ENCODE measurements at regions not wholly inside any gene's neighbourhood (a gene's known extent, or its start where the extent isn't known, plus 50 kb on each side); places are given as distances from the start of the nearest gene placed in this dataset.

DNA sequence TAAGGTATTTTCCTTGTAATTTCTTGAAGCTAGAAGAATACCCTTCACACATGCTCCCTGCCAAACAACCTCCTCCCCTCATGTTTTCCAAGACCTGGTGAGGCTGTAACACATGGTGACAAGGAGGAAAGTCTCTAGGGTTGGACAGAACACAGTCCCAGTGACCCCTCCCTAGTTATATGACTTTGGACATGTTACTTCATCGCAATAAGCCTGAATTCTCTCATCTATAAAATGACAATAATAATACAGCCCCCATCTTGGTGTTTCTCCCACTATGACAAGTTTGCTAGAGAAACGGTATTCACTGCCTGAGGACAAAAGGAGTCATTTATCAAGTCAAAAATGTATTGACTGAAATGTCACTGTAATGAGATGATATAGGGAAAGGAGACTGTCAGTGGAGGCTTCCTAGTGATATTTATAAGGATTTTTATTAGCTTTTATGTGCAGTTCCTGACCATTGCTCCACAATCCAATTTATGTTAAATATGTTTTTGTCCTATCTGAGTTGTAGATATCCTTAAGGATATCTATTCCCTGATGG is 464.4 kb downstream of the SUCLG1 start:
- 9% methylated on average over 2 of the region's 2 CpGs for WGBS (ENCODE audit: missing lambda C conversion rate)
- ChIA-PET POLR2A (no interaction called here), CTCF (no interaction called here)
- Histone ChIP-seq H3K4me1 (no peaks in the 10 kb centered on the region), H3K9me3 (peaks cover 2% of the 10 kb centered on the region; the same call in 1 of the 3 replicates), H3K4me3 (no peak overlapping the region), H3K4me2 (no peak overlapping the region), H3K27ac (no peak overlapping the region)
- ATAC-seq = no peak
- no peak for TF ChIP-seq SREBF2 (IDR thresholded peaks at IDR 0.05)
- no peak for TF ChIP-seq E2F6 (IDR thresholded peaks at IDR 0.05; ENCODE audit: borderline replicate concordance, low read depth)
- TF ChIP-seq NFE2L2 (conservative IDR thresholded peaks at IDR 0.05; ENCODE audit: low read length) = no peak
- no peak for TF ChIP-seq HOXA7 (CRISPR knock-in tag; IDR thresholded peaks at IDR 0.05)
- no peak for TF ChIP-seq EHMT2 (IDR thresholded peaks at IDR 0.05; ENCODE audit: low read depth)
- TF ChIP-seq ZC3H11A (IDR thresholded peaks at IDR 0.05) = no peak
- no peak for TF ChIP-seq CEBPB (IDR thresholded peaks at IDR 0.05)
- no peak for TF ChIP-seq KDM5A (IDR thresholded peaks at IDR 0.05)
- TF ChIP-seq TFCP2L1 (CRISPR knock-in tag; IDR thresholded peaks at IDR 0.05) = no peak
- no peak for TF ChIP-seq POLR2A (IDR thresholded peaks at IDR 0.05; ENCODE audit: low read length)
- no peak for FAIRE-seq
- DNase-seq (ENCODE audit: low read depth in 1 of 2, low spot score in 1 of 2) = no peak

- peaks cover 2% of the 10 kb centered on the region; the same call in 1 of the 3 replicates for H3K9me3 ChIP-seq
- TF ChIP-seq NPAS2 (CRISPR knock-in tag; IDR thresholded peaks at IDR 0.05; ENCODE audit: borderline replicate concordance) = no peak
- no peak for TF ChIP-seq NR3C1 (IDR thresholded peaks at IDR 0.05)
- TF ChIP-seq, protein P1, sequence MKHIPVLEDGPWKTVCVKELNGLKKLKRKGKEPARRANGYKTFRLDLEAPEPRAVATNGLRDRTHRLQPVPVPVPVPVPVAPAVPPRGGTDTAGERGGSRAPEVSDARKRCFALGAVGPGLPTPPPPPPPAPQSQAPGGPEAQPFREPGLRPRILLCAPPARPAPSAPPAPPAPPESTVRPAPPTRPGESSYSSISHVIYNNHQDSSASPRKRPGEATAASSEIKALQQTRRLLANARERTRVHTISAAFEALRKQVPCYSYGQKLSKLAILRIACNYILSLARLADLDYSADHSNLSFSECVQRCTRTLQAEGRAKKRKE (CRISPR knock-in tag; IDR thresholded peaks at IDR 0.05; ENCODE audit: low read depth) = no peak
- TF ChIP-seq MAFK (IDR thresholded peaks at IDR 0.05; ENCODE audit: partially characterized antibody) = no peak
- TF ChIP-seq KDM1A (IDR thresholded peaks at IDR 0.05; ENCODE audit: low read depth) = no peak
- TF ChIP-seq ELK1 (IDR thresholded peaks at IDR 0.05; ENCODE audit: low read depth, low read length) = no peak
- TF ChIP-seq, protein P2, sequence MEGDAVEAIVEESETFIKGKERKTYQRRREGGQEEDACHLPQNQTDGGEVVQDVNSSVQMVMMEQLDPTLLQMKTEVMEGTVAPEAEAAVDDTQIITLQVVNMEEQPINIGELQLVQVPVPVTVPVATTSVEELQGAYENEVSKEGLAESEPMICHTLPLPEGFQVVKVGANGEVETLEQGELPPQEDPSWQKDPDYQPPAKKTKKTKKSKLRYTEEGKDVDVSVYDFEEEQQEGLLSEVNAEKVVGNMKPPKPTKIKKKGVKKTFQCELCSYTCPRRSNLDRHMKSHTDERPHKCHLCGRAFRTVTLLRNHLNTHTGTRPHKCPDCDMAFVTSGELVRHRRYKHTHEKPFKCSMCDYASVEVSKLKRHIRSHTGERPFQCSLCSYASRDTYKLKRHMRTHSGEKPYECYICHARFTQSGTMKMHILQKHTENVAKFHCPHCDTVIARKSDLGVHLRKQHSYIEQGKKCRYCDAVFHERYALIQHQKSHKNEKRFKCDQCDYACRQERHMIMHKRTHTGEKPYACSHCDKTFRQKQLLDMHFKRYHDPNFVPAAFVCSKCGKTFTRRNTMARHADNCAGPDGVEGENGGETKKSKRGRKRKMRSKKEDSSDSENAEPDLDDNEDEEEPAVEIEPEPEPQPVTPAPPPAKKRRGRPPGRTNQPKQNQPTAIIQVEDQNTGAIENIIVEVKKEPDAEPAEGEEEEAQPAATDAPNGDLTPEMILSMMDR (IDR thresholded peaks at IDR 0.05) = no peak
- no peak for TF ChIP-seq HEYL (CRISPR knock-in tag; IDR thresholded peaks at IDR 0.05)
- DNase-seq (ENCODE audit: low read depth in 1 of 2, low spot score in 1 of 2) = no peak
- FAIRE-seq = no peak
- CTCF ChIA-PET = no interaction called here
- H3K4me2 ChIP-seq = no peak overlapping the region
- no peak for ATAC-seq
- POLR2A ChIA-PET = no interaction called here
- WGBS (ENCODE audit: missing lambda C conversion rate) = 0% methylated on average over 1 of the region's 1 CpG
- no peaks in the 10 kb centered on the region for H3K4me1 ChIP-seq
- H3K4me3 ChIP-seq = no peak overlapping the region
- no peak overlapping the region for H3K27ac ChIP-seq
Measured at GRCh38 chr2:83993873-83994632, 465.0 kb downstream of the SUCLG1 start.

DNA sequence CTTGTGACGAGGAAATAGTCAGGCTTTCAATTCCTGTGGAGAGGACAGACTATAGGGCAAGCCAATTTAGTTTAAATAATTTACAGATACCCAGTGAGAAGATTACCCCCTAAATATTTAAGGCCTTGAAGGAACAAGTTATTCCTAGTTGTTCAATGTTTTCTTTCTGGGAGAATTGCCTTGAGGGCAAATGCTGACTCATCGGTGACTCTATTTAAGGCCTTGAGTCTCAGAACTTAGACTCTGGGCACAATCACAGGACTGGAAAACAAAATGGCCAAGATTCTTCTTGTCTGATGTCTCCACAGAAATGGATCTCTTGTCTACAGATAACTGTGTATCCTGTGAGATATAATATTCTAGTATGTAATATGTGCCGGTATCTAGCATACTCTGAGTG is 467.1 kb downstream of the SUCLG1 start:
- ChIA-PET POLR2A (no interaction called here), CTCF (no interaction called here)
- ATAC-seq (no peak), DNase-seq (ENCODE audit: low read depth in 1 of 2, low spot score in 1 of 2) (peak in 1 of 2 experiments; percentile 2), FAIRE-seq (no peak)
- H3K4me3 ChIP-seq = no peak overlapping the region
- peaks cover 6% of the 10 kb centered on the region; the same call in 1 of the 3 replicates for H3K9me3 ChIP-seq
- H3K4me1 ChIP-seq = no peaks in the 10 kb centered on the region
- 54% methylated on average over 3 of the region's 3 CpGs for WGBS (ENCODE audit: missing lambda C conversion rate)
- TF ChIP-seq HOXA7 (CRISPR knock-in tag; IDR thresholded peaks at IDR 0.05) = no peak
- peak; percentile 17 for TF ChIP-seq MAFK (IDR thresholded peaks at IDR 0.05; ENCODE audit: partially characterized antibody)
- no peak overlapping the region for H3K27ac ChIP-seq
- H3K4me2 ChIP-seq = no peak overlapping the region
